ENCODE measurements at regions not wholly inside any gene's neighbourhood (a gene's known extent, or its start where the extent isn't known, plus 50 kb on each side); places are given as distances from the start of the nearest gene placed in this dataset.
"Not testable (repeated sequence)": the region's sequence is repeated elsewhere in the genome, so short reads cannot be mapped to it uniquely, and the experiment has no call there.

DNA sequence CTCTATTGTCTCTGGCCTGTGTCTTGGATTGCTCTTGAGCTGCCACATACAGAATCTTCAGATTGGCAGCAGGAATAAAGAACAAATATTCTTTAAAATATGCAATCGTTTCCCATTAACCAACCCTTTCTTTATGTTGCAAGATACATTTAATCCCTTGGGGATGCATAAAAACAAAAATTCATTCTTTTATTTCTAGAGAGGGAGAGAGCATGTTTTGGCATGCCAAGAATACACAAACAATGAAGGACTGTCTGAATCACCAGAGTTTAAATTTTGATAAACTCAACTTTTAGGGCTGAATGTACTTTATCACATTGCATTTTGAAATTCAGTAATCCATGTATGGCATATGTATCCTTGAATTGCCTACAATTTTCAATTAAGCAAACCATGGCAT, 154.3 kb upstream of the SEMA3D start:
- no peaks in the 10 kb centered on the region for H3K4me1 ChIP-seq (ENCODE audit: low read depth, poor library complexity, severe bottlenecking)
- no peak overlapping the region for H2AFZ ChIP-seq (ENCODE audit: low read depth)
- TF ChIP-seq, protein P1, sequence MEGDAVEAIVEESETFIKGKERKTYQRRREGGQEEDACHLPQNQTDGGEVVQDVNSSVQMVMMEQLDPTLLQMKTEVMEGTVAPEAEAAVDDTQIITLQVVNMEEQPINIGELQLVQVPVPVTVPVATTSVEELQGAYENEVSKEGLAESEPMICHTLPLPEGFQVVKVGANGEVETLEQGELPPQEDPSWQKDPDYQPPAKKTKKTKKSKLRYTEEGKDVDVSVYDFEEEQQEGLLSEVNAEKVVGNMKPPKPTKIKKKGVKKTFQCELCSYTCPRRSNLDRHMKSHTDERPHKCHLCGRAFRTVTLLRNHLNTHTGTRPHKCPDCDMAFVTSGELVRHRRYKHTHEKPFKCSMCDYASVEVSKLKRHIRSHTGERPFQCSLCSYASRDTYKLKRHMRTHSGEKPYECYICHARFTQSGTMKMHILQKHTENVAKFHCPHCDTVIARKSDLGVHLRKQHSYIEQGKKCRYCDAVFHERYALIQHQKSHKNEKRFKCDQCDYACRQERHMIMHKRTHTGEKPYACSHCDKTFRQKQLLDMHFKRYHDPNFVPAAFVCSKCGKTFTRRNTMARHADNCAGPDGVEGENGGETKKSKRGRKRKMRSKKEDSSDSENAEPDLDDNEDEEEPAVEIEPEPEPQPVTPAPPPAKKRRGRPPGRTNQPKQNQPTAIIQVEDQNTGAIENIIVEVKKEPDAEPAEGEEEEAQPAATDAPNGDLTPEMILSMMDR (conservative IDR thresholded peaks at IDR 0.05; ENCODE audit: low read depth, low read length) = no peak
- H3K79me2 ChIP-seq (ENCODE audit: insufficient read depth, low read depth) = no peaks in the 10 kb centered on the region
- no peak overlapping the region for H3K9ac ChIP-seq
- H3K4me3 ChIP-seq (IDR thresholded peaks at IDR 0.05; ENCODE audit: insufficient read depth, low read depth, low read length) = no peak overlapping the region
- H3K4me2 ChIP-seq = no peak overlapping the region
- no peaks in the 10 kb centered on the region for H3K36me3 ChIP-seq (ENCODE audit: insufficient read depth)
- H3K27ac ChIP-seq = no peak overlapping the region
- no peaks in the 10 kb centered on the region for H3K27me3 ChIP-seq (ENCODE audit: insufficient read depth, low read depth)
- no peaks in the 10 kb centered on the region for H4K20me1 ChIP-seq (ENCODE audit: insufficient read depth)

DNA sequence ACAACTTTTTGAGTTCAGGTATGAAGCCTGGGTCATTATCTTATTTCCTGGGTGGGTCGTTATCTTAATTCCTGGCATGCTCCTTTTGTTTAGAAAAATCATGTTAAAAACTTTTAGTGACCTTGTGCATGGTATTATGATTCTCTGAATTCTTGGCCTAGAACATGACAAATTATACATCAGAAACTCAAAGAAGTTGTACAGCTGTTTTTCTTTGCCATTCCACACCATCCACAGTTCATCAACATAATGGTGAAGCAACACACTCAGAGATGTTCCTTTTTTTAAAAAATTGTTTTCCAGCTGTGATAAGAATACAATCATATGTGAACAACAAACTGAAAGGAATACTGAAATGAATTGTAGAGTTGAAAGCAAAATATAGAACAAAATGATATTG, 149.2 kb upstream of the SEMA3D start:
- Histone ChIP-seq H3K4me3 (IDR thresholded peaks at IDR 0.05; ENCODE audit: insufficient read depth, low read depth, low read length) (no peak overlapping the region), H3K4me2 (no peak overlapping the region), H2AFZ (ENCODE audit: low read depth) (no peak overlapping the region), H3K79me2 (ENCODE audit: insufficient read depth, low read depth) (no peaks in the 10 kb centered on the region), H4K20me1 (ENCODE audit: insufficient read depth) (no peaks in the 10 kb centered on the region), H3K36me3 (ENCODE audit: insufficient read depth) (no peaks in the 10 kb centered on the region), H3K9ac (no peak overlapping the region), H3K4me1 (ENCODE audit: low read depth, poor library complexity, severe bottlenecking) (no peaks in the 10 kb centered on the region), H3K27ac (no peak overlapping the region), H3K27me3 (ENCODE audit: insufficient read depth, low read depth) (no peaks in the 10 kb centered on the region)
- TF ChIP-seq, protein P1 (conservative IDR thresholded peaks at IDR 0.05; ENCODE audit: low read depth, low read length) = no peak

DNA sequence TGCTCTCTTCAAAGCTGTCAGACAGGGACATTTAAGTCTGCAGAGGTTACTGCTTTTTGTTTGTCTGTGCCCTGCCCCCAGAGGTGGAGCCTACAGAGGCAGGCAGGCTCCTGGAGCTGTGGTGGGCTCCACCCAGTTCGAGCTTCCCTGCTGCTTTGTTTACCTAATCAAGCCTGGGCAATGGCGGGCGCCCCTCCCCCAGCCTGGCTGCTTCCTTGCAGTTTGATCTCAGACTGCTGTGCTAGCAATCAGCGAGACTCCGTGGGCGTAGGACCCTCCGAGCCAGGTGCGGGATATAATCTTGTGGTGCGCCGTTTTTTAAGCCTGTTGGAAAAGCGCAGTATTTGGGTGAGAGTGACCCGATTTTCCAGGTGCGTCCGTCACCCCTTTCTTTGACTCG, 148.3 kb upstream of the SEMA3D start:
- H3K4me1 ChIP-seq (ENCODE audit: low read depth, poor library complexity, severe bottlenecking); H3K4me2 ChIP-seq; H3K9ac ChIP-seq; H3K4me3 ChIP-seq (IDR thresholded peaks at IDR 0.05; ENCODE audit: insufficient read depth, low read depth, low read length); H2AFZ ChIP-seq (ENCODE audit: low read depth); H3K27me3 ChIP-seq (ENCODE audit: insufficient read depth, low read depth); H3K79me2 ChIP-seq (ENCODE audit: insufficient read depth, low read depth); H3K27ac ChIP-seq; H4K20me1 ChIP-seq (ENCODE audit: insufficient read depth); H3K36me3 ChIP-seq (ENCODE audit: insufficient read depth): not testable (repeated sequence)

DNA sequence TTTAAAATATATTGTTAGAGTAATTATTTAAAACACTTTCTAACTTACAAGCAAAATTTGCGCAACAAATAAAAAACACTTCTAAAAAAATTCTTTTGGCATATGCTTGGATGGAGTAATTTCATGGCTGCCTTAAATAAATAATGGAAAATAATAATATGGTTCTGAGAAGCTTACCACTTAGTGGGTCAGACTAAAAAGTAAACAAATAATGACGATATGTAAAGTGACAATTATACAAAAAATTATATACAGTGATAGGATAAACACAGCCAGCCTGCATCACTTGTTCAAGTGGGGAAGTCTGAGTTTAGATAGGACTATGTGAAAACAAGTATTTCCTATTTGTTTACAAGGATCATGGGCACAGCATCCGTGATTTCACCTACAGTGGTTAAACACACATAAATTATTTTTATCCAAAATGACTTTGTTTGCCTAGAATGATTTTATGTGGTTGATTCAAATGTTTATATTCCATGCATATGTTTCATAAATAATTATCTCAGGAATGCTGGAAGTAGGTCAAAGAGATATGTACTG, 141.7 kb upstream of the SEMA3D start:
- H3K9ac ChIP-seq = no peak overlapping the region
- H3K4me2 ChIP-seq = no peak overlapping the region
- H3K4me1 ChIP-seq (ENCODE audit: low read depth, poor library complexity, severe bottlenecking) = no peaks in the 10 kb centered on the region
- no peak overlapping the region for H3K4me3 ChIP-seq (IDR thresholded peaks at IDR 0.05; ENCODE audit: insufficient read depth, low read depth, low read length)
- H2AFZ ChIP-seq (ENCODE audit: low read depth) = no peak overlapping the region
- TF ChIP-seq, protein P1 (conservative IDR thresholded peaks at IDR 0.05; ENCODE audit: low read depth, low read length) = no peak
- H3K27me3 ChIP-seq (ENCODE audit: insufficient read depth, low read depth) = no peaks in the 10 kb centered on the region
- no peaks in the 10 kb centered on the region for H3K79me2 ChIP-seq (ENCODE audit: insufficient read depth, low read depth)
- no peaks in the 10 kb centered on the region for H3K36me3 ChIP-seq (ENCODE audit: insufficient read depth)
- H3K27ac ChIP-seq = no peak overlapping the region
- H4K20me1 ChIP-seq (ENCODE audit: insufficient read depth) = no peaks in the 10 kb centered on the region

- H3K4me2 ChIP-seq = no peak overlapping the region
- H3K9ac ChIP-seq = no peak overlapping the region
- H3K79me2 ChIP-seq (ENCODE audit: insufficient read depth, low read depth) = no peaks in the 10 kb centered on the region
- TF ChIP-seq, protein P1 (conservative IDR thresholded peaks at IDR 0.05; ENCODE audit: low read depth, low read length) = no peak
- H2AFZ ChIP-seq (ENCODE audit: low read depth) = no peak overlapping the region
- no peaks in the 10 kb centered on the region for H3K4me1 ChIP-seq (ENCODE audit: low read depth, poor library complexity, severe bottlenecking)
- H3K4me3 ChIP-seq (IDR thresholded peaks at IDR 0.05; ENCODE audit: insufficient read depth, low read depth, low read length) = no peak overlapping the region
- no peak overlapping the region for H3K27ac ChIP-seq
- no peaks in the 10 kb centered on the region for H3K36me3 ChIP-seq (ENCODE audit: insufficient read depth)
- H4K20me1 ChIP-seq (ENCODE audit: insufficient read depth) = no peaks in the 10 kb centered on the region
- no peaks in the 10 kb centered on the region for H3K27me3 ChIP-seq (ENCODE audit: insufficient read depth, low read depth)
Observed at GRCh38 chr7:85324145-85324799, 137.4 kb upstream of the SEMA3D start.
